Embryonic facial prominence (tissue), 1 donor: ENCODE measurements at regions not wholly inside any gene's neighbourhood (a gene's known extent, or its start where the extent isn't known, plus 50 kb on each side); places are given as distances from the start of the nearest gene placed in this dataset.

Source experiments
- DNase-seq: peaks from one replicate; pipeline ENCODE4 v3.0.0-alpha.2; 2016; ENCODE audit errors: extremely low spot score

- no peak for DNase-seq
These were observed 219.9 kb downstream of the BCOR start for GRCh38 chrX:39877905-39878304.

DNA sequence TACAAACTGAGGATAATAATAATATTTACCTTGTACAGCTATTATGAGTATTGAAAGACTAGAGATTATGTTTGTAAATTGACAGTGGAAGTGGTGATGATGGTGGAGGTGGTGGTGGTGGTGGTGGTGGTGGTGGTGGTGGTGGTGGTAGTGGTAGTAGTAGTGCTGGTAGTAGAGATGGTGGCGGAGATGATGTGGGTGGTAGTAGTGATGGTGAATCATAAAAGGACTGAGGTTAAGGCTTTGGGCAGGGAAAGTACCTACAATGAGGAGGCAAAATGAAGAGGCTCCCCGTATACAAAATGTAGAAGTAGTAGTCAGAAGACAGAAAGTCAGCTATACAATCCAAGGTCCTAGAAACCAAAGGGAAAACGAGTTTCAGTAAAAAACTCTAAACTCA lies 214.1 kb downstream of the BCOR start:
- no peak for DNase-seq

DNA sequence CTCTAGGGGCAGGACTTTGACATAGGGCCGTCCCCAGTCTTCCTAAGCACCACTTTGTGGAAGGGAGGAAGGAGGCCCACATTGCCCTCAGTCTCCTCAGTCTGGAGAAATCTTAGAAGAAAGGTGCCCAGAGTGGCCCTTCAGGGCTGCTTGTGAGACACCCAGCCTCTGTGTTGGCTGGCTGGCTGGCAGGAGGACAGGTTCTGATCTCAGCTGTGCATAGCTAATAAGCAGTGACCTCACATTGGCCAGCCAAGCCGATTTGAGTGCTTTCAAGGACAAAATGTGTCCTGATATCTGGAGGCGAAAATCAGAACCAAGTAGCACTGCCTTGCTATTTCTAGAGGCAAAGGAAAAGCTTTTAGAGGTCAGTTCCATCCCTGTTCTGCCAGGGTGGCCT lies 211.5 kb downstream of the BCOR start:
- DNase-seq: no peak

DNA sequence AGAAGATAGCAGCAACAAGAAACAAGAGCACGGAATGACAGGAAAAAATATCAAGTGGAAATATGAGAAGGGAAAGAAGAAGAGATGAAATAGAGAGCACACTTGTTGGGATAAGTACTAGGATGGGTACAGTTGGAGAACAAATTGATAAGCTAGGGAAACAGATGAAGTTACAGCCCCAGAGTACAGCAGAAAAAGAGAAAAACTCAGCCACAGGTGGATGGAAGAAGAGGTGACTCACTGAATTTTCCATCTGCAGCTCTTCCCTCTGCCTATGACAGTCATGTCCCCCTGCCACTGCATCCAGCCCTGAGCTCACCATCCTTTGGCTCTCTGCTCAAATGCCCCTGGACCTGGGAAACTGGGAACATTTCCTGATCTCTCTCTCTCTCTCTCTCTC lies 209.0 kb downstream of the BCOR start:
- DNase-seq: no peak

DNA sequence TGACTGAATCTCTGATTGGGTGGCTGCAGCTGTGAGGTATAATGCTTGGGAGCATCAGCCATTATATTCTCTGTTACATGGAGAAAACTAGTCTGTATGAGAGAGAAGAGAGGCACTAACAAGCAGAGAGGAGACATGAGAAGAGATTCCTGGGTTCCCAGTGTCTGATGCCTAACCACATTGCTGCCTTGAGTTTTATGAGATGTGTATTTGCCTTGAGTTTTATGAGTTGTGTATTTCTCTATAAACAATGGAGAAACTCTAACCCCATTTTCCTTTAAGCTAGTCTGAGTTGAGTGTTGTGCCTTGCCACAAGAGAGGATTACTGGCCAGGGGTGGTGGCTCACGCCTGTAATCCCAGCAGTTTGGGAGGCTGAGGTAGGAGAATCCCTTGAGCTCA lies 208.1 kb downstream of the BCOR start:
- DNase-seq: no peak

DNA sequence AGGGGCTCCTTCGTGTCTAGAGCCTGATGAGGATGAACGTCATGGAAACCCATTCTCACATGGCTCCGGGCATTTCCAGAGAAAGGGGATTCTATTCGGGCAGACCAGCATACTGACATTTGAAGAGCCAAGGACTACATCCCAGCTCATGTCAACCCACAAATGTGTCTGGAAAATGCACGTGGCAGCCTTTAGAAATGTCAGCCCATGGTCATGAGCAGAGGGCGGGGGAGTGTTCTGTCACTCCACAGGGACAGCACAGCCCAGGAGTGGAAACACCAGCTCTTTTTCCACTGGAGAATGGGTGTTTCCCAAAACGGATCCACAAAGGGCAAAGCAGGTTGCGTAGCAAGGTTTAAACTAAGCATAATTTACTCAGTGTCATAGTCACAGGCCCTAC lies 207.0 kb downstream of the BCOR start:
- no peak for DNase-seq

DNA sequence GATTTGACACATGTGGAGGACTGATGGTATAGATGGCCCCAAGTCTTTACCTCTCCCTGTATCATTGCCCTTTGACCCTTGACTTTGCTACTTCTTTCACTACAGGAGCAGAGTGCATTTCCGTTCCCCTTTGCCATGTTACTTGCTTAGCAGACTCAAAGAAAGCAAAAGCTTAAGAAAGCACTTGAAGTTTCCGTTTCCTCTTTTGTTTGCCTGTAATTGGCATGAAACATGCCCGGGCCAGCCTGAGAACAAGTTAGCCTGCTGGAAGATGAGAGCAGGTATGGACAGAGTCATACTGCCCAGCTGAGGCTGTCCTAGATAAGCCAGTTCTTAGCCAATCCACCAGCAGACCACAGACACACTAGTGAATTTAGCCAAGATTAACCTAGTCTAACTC lies 206.0 kb downstream of the BCOR start:
- DNase-seq: no peak

DNA sequence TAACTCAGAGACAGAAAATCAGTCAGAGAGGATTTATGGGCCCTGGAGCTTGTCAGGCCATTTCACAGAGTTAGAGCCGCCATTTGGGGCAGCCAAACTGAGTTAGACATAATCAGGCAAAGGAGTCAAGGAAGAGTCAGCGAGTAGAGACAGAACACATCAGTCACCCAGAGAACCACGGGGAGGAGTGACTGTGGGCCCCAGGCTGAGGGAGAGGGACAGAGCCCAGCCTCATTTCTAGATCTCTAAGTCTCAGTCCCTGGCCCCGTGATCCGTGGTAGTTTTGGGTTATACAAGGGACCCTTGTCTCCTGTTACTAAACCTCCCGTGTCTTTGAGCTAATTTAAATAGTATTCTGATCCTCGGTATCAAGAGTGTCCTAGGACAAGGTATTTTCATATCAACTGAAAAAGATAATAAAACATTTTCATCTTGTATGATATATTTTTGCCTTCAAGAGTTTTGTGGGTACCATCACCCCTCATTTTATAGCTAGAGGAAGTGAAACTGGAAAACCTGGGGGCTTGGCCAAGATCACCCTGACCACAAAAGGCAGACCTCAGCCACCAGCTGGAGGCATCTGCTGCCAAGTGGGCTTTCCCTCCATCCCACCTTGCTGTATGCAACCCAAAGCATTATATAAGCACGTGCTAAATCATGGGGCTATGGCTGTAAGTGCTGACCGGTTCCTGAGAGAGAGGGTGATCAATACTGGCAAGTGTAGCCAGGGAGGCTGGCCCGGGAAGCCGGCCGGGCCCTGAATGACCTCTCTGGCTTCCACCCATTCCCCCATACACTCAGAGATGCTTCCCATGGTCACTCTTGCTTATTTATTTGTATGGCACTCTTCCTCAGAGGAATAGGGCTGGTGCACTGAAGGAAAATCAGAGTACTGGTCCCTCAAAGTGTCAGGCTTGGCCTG lies 204.1 kb downstream of the BCOR start:
- DNase-seq: no peak

- DNase-seq: no peak
These were observed 203.1 kb downstream of the BCOR start for GRCh38 chrX:39894683-39895082.

GRCh38 chrX:39895218-39896110 lies 202.3 kb downstream of the BCOR start:
- no peak for DNase-seq

- peak; percentile 31 for DNase-seq
These were observed 200.6 kb downstream of the BCOR start for GRCh38 chrX:39896951-39897740.

DNA sequence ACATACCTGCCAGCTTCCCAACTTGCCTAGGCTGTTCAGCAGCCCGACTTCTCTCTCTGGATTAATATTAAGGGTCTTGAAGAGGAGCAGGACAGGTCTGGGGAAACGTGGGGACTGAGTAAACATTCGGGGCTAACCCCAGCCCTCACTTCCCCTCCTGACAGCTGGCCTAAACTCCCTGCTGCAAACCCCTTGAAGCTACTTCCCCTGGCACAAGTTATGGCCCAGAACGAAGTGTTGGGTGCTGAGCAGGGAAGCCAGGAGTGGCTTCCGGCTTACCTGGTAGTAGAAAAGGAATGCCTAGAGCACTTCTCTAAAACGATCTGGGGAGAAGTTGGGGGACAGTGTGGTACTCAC lies 200.0 kb downstream of the BCOR start:
- DNase-seq: no peak

- DNase-seq: no peak
These were observed 199.6 kb downstream of the BCOR start for GRCh38 chrX:39898147-39898546.

GRCh38 chrX:39899059-39899458 lies 198.7 kb downstream of the BCOR start:
- DNase-seq: no peak

DNA sequence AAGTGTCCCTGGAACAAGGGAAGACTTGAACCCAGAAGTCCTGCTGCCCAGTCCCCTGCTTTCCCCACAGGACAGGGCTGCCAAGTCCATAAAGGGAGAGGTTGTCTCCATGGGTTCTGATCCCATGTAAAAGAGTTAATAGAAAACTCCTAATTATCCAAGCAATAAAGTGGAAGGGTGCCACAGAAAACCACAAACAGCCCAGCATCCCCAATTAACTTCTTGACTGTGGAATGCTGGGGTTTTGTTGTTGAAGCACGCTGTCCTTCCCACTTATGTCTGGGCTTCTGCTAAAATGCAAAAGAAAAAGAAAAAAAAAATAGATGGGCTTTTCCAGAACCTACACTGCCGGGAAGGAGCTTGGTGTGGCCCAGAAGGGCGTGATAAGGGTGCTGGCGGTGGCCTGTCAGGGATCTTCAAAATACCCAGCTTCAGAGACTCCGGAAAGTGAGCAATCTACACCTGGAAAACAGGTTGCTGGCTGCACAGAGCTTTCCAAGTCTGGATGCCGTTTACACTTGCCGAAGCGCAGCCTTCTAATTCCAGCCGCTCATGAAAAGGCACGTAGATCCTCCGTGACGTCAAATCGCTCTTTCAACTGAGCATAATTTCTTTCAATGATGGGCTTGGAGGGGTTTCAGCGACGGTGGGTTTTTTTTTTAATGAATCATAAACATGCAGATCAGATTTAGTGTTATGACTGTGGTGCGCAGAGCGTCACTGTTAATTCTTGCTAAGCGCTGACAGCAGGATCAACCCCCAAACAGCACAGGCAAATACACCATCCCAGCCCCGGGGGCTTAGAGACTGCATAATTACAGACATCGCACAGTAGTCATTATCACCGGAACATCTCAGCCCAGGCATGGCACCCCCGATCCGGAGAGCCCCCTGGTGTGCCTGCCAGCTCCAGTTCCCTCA lies 197.6 kb downstream of the BCOR start:
- no peak for DNase-seq

DNA sequence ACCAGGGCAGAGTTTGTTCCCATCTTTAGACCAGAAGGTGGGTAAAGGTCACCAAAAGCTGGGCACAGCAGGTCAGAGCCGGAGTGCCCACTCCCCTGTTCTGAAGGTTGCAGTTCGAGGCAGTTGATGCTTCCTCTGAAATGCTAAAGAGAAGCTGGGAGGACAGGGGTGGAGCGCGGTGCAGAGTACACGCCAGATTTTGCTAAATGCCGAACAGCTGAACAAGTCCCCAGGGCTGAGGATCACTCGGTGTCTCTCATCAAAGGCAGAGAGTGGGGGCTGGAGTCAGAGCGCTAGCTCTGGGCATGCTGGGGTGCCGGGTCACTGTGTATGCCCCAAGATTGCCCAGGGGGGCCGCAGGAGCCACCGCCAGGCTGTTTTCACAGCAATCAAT lies 197.0 kb downstream of the BCOR start:
- no peak for DNase-seq

GRCh38 chrX:39903343-39903742 lies 194.4 kb downstream of the BCOR start:
- no peak for DNase-seq

GRCh38 chrX:39903937-39904336 lies 193.8 kb downstream of the BCOR start:
- no peak for DNase-seq

- no peak for DNase-seq
These were observed 192.8 kb downstream of the BCOR start for GRCh38 chrX:39904816-39905537.

GRCh38 chrX:39905538-39905891 lies 192.2 kb downstream of the BCOR start:
- no peak for DNase-seq
